Activated CD4-positive, alpha-beta T cell treated with anti-CD3 and anti-CD28 coated beads for 48 hours (primary cell): ENCODE measurements at regions not wholly inside any gene's neighbourhood (a gene's known extent, or its start where the extent isn't known, plus 50 kb on each side); places are given as distances from the start of the nearest gene placed in this dataset.
"Not testable (repeated sequence)": the region's sequence is repeated elsewhere in the genome, so short reads cannot be mapped to it uniquely, and the experiment has no call there.

Experiments used
- DNase-seq: peaks from one replicate; pipeline ENCODE4 v3.0.0-alpha.2; 2020

DNA sequence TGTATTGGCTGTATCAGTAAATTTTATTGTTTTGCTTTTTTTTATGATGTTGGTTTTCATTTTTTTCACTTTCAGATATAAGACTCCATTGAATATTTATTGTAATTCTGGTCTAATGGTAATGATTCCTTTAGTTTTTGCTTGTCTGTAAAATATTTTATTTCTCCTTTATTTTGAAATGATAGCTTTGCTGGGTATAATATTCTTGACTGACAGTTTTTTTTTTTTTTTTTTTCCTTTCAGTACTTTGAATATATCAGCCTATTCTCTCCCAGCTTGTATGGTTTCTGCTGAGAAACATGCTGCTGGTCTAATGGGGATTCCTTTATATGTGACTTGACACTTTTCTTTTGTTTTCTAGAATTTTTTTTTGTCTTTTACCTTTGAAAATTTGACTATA, 195.1 kb upstream of the SLC38A2 start:
- DNase-seq, result no peak

DNA sequence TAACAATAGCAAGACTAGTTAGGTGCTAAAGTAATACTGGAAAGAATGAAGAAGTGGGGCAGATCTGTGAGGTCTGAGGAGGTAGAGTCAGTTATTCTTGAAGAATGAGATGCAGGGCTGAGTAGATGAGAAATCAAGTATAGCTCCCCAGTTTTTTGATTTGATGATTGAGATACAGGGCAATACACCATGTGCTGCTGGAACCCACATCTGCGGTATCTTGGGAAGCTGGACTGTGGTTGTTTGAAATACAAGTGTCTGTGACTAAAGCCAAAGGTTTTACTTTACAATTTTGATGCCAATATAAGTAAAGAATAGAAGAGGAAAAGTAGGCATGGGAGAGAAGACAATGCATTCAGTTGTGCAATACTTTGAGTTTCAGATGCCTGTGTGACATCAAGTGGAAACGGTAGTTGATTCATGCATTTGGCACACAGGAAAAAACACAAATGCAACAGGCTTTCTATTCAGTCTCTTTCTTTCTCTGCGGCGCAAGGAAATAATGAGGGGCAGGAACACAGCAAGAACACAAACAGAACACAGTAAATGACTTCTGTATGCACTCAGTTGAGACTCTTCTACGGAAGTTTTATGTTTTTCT, 190.2 kb upstream of the SLC38A2 start:
- DNase-seq, result no peak

GRCh38 chr12:46561769-46562624, 189.4 kb upstream of the SLC38A2 start:
- not testable (repeated sequence) for DNase-seq

- DNase-seq, result no peak
These were observed 188.3 kb upstream of the SLC38A2 start for GRCh38 chr12:46560874-46561273.

- DNase-seq, result no peak
These were observed 187.5 kb upstream of the SLC38A2 start for GRCh38 chr12:46560089-46560488.

- DNase-seq, result no peak
These were observed 186.7 kb upstream of the SLC38A2 start for GRCh38 chr12:46559311-46559710.

DNA sequence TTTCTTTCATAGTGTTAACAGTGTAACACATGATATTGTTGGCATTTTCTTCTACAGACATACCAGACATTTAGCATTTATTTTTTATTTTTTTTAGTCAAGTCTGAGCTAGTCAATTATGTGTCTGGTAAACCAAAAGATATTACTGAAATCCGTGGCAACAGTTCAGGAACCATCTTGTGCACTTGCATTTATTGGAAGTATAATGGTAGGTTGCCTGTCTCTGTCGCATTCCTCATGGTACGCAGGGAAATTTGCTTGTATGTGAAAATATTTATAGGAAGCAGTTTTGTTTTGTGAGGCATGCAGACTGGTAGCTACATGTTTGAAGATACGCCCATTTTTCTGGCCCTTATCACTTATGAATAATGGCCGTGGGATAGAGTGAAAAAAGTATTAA, 186.1 kb upstream of the SLC38A2 start:
- DNase-seq, result no peak

DNA sequence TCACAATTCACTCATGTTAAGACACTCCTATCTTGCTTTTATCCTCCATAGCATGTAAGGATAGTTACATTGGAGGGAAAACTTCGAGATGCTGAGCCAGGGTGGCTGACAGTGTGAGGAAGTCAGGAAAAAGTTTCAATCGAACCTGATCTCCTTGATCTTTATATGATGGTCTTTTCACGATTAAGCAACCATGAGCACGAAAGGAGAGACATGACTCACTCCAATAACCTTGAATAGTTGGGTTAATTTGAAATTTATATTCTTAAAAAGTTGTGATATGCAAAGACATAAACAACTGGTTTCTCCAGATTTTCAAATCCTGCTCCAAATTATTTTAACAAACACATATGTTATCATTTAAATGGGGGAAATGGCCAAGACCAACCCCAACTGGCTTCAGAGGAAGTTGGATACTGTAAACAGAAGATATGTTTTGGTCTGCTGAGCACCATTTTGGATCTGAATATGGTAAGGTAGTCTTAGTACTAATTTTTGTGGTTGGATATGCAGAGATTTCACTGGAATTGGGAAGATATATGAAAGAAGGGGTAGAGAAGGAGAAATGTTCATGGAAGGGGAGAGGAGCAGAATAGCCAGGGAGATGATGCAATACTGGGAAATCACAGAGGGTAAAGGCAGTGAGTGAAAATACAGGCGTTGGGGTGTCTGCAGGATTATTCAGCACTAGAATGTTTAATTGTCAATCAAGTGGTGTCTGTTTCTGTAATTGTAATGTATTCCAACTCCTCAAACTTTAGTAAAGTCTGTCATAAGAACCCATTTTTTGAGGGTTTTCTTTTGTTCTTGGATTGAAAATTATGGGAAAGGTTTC, 185.2 kb upstream of the SLC38A2 start:
- no peak for DNase-seq

- DNase-seq, result peak; percentile 24
These were observed 184.4 kb upstream of the SLC38A2 start for GRCh38 chr12:46556819-46557524.

DNA sequence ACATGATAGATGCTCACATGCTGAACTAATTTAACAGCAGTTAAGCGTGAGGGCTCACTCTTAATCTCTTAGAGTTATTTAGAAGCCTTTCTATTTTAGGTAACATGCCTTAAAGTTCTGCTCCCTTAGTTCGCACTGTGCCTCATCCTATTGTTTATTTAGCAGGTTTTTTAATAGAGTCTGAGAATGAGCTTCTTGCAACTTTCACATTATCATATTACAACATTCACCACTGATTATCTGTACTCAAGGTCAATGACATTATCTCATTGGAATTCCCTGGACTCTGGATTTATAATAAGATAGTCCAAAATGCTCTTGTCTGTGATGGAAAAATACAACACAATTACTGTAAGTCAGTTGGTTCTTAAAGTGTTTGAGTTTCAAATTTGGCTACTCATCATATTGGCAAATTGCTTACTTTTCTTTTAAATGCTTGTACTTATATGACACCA, 183.6 kb upstream of the SLC38A2 start:
- DNase-seq, result no peak

DNA sequence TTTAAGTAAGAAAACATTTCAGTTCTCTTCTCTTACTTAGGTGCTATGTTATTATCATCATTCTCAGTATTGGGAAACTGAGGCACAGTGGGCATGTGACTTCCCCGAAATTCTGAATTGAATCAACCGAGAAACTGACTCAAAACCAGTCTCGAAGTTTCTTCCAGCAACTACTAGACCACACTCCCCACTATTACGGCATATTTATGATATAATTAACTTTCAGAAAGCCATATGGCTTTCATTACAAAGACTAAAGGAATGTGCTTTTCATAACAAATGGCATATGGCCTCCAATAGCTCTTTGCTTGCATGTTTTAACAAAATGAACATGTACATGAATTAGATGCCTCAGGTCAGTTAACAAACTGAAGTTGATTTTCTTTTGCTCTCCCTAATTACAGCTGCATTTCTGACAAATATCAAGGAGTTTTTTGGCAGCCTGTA, 182.9 kb upstream of the SLC38A2 start:
- no peak for DNase-seq

GRCh38 chr12:46554460-46554859, 181.9 kb upstream of the SLC38A2 start:
- no peak for DNase-seq

DNA sequence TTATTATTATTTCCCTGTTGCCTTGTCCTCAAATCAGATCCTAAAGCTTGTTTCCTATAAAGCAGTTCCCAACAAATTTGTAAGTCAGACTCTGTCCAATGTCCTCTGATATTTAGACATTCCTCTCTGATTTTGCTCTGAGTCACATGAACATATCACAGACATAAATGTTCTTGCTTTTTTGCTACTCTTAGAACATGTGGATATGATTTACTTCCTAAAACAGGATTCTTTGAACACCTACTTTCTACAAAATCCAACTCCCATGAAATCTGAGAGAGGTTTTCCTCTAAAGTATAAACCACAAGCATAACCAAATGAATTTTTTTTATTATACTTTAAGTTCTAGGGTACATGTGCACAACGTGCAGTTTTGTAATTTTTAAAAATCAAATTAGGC, 181.3 kb upstream of the SLC38A2 start:
- no peak for DNase-seq

DNA sequence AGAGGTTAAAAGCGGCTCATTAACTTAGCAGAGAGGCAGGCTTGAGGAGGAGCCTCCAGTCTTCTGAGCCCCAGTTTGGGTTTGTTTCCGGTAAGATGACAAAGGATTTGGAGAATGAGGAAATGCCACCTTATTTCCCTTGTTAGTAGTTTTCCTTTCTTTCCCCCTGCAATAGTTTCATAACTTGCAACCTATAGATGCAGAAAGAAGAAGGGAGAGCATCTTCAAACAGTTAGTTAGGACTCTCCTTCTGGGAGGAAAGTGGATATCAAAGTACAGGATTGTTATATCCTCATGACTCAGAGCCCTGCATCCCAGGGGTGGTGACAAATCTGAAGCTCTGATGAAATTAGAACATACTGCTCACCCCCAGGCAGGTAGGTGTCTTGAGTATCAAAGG, 180.7 kb upstream of the SLC38A2 start:
- DNase-seq, result no peak

- DNase-seq, result no peak
These were observed 177.8 kb upstream of the SLC38A2 start for GRCh38 chr12:46550266-46550879.

GRCh38 chr12:46549527-46550265, 177.1 kb upstream of the SLC38A2 start:
- peak; percentile 61 for DNase-seq

GRCh38 chr12:46548605-46549071, 176.1 kb upstream of the SLC38A2 start:
- no peak for DNase-seq

DNA sequence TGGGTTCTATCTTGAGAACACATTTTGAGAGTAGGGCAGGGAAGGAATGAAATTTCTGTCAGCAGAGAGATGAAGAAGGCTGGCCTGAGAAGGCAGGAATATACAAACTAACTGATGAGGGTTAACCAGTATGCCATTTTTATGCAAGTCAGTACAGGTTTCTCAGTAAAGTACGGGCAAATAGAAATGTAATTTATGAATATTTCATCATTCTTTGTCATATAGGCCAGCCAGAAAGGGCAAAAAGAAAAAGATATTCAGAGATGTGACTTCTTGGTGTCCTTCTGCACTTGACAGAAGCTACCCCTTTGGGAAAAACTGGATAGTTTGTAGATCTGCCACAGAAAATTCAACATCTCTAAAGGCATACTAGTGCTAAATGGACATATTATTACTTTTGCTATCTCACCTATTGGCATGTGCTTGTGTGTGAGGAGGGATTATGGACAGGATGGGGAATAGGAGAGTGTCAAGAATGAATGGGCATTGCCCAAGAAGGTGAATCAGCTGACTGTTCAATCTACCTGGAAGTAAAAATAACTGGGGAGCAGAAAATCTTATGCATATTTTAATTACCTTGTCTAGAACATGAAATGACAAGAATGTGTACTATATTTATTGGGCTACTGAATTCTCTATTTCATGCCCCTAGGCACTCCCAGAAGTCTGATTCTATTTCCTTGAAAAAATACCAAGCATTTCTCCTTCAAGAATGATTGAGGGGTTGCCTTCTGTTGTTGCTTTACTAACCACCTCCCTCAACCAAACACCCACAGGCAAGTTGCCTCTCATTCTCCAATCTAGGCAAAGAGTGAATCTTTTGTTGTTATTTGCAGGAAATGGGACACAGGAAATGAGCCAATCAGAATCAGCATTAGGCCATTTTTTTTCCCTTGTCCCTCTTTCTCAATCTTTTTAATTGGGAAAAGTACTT, 175.1 kb upstream of the SLC38A2 start:
- DNase-seq, result no peak

DNA sequence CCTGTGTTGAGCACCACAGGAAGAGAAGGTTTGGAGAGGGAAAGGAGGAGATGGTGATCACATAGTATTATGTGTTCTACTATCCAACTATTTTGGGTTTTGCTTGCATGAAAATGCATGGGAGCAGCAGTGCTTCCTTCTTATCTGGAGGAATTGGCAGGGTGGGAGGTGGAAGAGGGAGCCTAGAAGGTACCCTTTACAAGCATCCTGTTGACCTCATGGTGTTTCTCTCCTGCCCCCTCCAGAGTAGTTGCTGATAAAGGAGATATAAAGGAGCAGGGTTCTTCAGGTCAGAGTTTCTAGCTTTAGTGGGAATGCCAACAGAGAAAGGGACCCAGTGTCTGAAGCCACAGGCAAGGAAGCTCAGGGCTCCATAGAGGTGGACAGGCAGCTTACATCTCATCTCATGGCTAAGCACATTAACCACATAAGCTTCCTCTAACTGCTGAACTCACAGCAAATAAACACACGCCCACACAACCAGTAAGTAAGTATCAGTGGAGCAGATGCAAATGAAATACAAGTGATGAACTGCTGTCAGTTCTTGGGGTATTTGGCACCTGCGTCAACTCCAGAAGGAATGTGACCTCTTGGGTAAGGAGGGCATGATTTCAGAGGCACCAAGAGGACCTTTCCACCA, 174.2 kb upstream of the SLC38A2 start:
- DNase-seq, result no peak

DNA sequence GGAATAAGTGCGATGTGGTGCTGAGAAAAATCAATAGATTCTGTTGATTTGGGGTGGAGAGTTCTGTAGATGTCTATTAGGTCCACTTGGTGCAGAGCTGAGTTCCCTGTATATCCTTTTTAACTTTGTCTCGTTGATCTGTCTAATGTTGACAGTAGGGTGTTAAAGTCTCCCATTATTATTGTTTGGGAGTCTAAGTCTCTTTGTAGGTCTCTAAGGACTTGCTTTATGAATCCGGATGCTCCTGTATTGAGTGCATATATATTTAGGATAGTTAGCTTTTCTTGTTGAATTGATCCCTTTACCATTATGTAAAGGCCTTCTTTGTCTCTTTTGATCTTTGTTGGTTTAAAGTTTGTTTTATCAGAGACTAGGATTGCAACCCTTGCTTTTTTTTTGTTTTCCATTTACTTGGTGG, 170.8 kb upstream of the SLC38A2 start:
- DNase-seq, result not testable (repeated sequence)
